NB4 (cell line): ENCODE measurements at regions not wholly inside any gene's neighbourhood (a gene's known extent, or its start where the extent isn't known, plus 50 kb on each side); places are given as distances from the start of the nearest gene placed in this dataset.

Experiments used
- CTCF ChIP-seq: IDR thresholded peaks from one replicate; pipeline ENCODE4 v1.5.1; 2012; ENCODE audit warnings: low read depth, low read length
- TF ChIP-seq, protein P1 (sequence below): IDR thresholded peaks from 2 replicates; pipeline ENCODE4 v1.6.1; 2011; ENCODE audit warnings: low read depth, low read length

GRCh38 chr3:6491768-6492167 is 369.1 kb upstream of the GRM7 start:
- TF ChIP-seq CTCF, result no peak
- TF ChIP-seq, protein P1, sequence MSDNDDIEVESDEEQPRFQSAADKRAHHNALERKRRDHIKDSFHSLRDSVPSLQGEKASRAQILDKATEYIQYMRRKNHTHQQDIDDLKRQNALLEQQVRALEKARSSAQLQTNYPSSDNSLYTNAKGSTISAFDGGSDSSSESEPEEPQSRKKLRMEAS, result no peak
